ENCODE measurements at regions not wholly inside any gene's neighbourhood (a gene's known extent, or its start where the extent isn't known, plus 50 kb on each side); places are given as distances from the start of the nearest gene placed in this dataset.

GRCh38 chr5:2134543-2135292 lies 252.0 kb upstream of the IRX4 start:
- no peak for DNase-seq (ENCODE audit: insufficient read length, low spot score)
- no peak for FAIRE-seq
- no peak for TF ChIP-seq CTCF (IDR thresholded peaks at IDR 0.05; ENCODE audit: insufficient read depth, missing control alignments)

DNA sequence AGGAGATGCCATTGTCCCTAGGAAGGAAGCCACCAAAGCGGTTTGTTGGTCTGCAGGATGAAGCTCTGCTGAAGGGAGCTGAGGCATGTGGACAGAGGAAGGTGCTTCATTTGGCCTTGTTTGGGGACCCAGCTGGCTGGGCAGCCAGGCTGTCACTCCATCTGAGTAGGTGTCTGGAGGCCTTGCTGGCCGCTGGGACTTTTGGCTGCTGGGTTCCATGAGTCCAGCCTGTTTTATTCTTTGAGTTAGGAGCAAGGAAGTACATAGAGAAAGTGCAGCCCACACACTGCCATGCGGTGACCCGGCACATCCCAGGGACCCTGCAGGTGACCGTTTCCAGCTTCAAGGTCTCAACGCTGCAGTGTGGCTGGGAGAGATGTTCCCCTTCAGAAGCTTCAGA lies 251.2 kb upstream of the IRX4 start:
- TF ChIP-seq CTCF (IDR thresholded peaks at IDR 0.05; ENCODE audit: insufficient read depth, missing control alignments) = no peak
- no peak for FAIRE-seq

DNA sequence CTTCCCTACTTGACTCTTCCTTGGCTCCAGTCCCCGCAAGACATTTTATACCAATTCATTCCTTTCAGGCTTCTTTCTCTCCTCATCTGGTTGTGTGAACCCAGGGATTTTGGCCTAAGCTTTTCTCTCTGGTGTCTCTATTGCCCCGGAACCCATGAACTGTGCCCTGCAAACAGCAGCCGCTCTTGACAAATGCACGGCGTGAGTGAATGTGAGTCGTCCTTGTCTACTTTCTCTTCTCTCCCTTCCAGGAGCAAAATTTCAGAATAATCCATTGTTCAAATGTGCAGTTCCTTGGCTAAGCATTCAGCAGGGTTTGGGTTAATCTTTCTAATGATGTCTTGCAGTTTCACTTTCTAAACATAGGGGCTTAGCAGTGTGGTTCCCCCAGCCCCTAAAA lies 250.4 kb upstream of the IRX4 start:
- no peak for DNase-seq (ENCODE audit: insufficient read length, low spot score)
- no peak for FAIRE-seq
- TF ChIP-seq CTCF (IDR thresholded peaks at IDR 0.05; ENCODE audit: insufficient read depth, missing control alignments) = no peak

More for the DNA sequence above, 251.2 kb upstream of the IRX4 start:
- DNase-seq (ENCODE audit: insufficient read length, low spot score) = no peak

GRCh38 chr5:2132497-2132847 lies 249.7 kb upstream of the IRX4 start:
- no peak for FAIRE-seq
- no peak for TF ChIP-seq CTCF (IDR thresholded peaks at IDR 0.05; ENCODE audit: insufficient read depth, missing control alignments)
- no peak for DNase-seq (ENCODE audit: insufficient read length, low spot score)

DNA sequence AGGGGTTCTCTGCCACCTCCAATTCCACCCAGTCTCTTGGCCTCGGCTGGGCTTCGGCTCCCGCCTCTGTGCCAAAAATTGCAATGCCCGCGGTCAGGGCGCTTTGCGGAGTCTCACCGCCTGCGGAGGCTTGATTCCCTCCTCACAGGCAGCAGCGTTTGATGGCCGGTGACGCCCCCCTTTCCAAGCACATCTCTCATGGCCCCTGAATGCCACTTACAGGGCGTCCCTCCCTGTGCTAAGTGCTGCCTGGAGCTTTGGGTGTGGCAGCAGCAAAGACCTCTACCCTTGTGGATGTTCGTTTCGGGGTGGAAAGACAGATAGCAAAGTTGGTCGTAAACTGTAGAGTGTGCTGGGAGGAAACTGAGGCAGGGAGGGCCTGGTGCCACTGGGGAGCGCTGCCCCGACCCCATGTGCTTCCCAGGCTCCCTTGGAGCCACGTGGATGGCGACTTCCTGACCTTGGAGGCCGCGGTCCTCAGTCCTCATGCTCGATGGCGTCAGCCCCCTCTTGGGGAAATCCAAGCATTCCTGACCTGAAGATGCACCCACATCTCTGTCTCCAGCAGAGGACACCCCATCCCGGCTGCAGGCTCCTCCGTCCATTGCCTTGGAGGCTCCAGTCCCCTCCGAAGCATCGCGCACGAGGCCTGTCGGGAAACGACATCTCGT lies 249.2 kb upstream of the IRX4 start:
- DNase-seq (ENCODE audit: insufficient read length, low spot score) (no peak), FAIRE-seq (no peak)
- TF ChIP-seq CTCF (IDR thresholded peaks at IDR 0.05; ENCODE audit: insufficient read depth, missing control alignments) = no peak

DNA sequence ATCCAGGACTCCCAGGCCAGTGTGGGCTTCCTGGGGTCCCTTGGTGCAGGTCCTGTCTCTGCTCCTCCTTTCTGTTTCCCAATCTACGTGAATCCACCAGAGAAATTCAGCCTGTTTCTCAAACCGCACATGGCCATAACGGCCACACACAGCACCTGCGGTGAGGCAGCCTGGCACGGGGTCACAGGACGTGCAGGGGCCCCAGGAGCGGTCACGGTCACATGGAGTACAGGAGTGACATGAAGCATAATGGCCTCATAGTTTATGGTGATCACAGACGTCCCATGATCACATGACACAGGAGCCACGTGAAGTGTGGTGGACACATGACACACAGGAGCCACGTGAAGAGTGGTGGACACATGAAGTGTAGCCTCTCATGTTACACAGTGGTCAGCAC lies 248.5 kb upstream of the IRX4 start:
- TF ChIP-seq CTCF (IDR thresholded peaks at IDR 0.05; ENCODE audit: insufficient read depth, missing control alignments) = no peak
- no peak for FAIRE-seq
- DNase-seq (ENCODE audit: insufficient read length, low spot score) = no peak

DNA sequence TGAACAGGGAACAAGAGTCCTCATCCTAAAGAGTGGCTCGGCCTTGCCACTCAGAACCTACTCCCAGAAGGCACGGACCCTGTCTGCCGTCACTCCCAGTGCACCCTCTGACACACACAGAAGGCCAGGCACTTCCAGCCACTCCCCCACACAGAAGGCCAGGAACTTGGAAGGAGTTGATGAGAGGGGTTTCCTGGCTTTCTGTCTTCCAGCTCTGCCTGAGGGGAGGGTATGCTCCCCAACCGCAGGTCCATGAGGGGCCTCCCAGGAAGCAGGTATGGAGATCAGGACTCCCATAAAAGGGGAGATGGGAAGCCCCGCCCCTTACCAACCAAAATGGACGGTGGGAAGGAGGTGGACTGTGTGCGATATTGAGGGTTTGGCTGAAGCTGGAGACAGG lies 247.6 kb upstream of the IRX4 start:
- no peak for FAIRE-seq
- no peak for TF ChIP-seq CTCF (IDR thresholded peaks at IDR 0.05; ENCODE audit: insufficient read depth, missing control alignments)
- DNase-seq (ENCODE audit: insufficient read length, low spot score) = no peak

Measured in D721Med (cell line).